ENCODE measurements at regions not wholly inside any gene's neighbourhood (a gene's known extent, or its start where the extent isn't known, plus 50 kb on each side); places are given as distances from the start of the nearest gene placed in this dataset.

DNA sequence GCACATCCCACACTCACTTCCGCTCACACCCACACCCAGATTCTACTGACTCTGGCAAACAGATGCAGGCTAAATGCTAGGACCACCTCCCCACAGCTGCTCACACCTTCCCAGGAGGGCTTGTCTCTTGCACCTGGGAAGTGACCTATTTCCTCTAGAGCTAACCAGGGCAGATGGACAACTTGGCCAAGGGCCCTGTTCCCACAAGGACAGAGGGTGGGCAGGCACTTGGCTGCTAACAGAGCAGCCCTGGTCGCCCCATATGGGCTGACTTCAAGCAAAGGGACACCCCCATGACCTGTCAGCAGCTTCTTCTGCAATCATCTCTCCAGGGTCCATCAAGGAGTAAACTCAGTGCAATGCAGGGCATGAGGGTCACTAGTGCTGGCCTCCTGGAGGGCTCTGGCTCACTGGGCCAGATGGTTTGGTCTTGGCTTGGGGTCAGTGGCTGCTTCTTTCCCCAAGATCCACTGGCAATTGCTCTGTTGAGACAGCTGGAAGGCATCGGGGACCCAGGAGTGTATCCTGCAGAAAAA, 641.5 kb downstream of the PLPP3 start:
- TF ChIP-seq, protein P1, sequence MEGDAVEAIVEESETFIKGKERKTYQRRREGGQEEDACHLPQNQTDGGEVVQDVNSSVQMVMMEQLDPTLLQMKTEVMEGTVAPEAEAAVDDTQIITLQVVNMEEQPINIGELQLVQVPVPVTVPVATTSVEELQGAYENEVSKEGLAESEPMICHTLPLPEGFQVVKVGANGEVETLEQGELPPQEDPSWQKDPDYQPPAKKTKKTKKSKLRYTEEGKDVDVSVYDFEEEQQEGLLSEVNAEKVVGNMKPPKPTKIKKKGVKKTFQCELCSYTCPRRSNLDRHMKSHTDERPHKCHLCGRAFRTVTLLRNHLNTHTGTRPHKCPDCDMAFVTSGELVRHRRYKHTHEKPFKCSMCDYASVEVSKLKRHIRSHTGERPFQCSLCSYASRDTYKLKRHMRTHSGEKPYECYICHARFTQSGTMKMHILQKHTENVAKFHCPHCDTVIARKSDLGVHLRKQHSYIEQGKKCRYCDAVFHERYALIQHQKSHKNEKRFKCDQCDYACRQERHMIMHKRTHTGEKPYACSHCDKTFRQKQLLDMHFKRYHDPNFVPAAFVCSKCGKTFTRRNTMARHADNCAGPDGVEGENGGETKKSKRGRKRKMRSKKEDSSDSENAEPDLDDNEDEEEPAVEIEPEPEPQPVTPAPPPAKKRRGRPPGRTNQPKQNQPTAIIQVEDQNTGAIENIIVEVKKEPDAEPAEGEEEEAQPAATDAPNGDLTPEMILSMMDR (conservative IDR thresholded peaks at IDR 0.05), result no peak
- no peak for TF ChIP-seq EZH2 (IDR thresholded peaks at IDR 0.05; ENCODE audit: low read depth)
